ENCODE measurements at regions not wholly inside any gene's neighbourhood (a gene's known extent, or its start where the extent isn't known, plus 50 kb on each side); places are given as distances from the start of the nearest gene placed in this dataset.

GRCh38 chr3:181173227-181173626 lies 183.7 kb upstream of the DNAJC19 start:
- Histone ChIP-seq H3K4me3 (no peak overlapping the region), H3K4me1 (ENCODE audit: control insufficient read depth in 5 of 5, insufficient read depth in 5 of 5, low read length in 5 of 5) (no peaks in the 10 kb centered on the region), H3K36me3 (ENCODE audit: control insufficient read depth in 4 of 4, insufficient read depth in 4 of 4, low read length in 4 of 4) (no peaks in the 10 kb centered on the region), H3K9me3 (ENCODE audit: control insufficient read depth in 4 of 4, insufficient read depth in 3 of 4, low read length in 3 of 4) (no peaks in the 10 kb centered on the region), H3K9ac (ENCODE audit: insufficient read depth in 1 of 2, low read length in 2 of 2) (no peak overlapping the region), H3K27me3 (ENCODE audit: control insufficient read depth in 3 of 3, insufficient read depth in 3 of 3, low read length in 2 of 3) (no peaks in the 10 kb centered on the region), H3K27ac (ENCODE audit: low read depth in 1 of 2, low read length in 1 of 2) (no peak overlapping the region)
- 51 to 72% methylated on average over 5 of the region's 5 CpGs for WGBS, 2 donors
- no peak for TF ChIP-seq CTCF (IDR thresholded peaks at IDR 0.05; ENCODE audit: control extremely low read depth, extremely low read depth)
- ATAC-seq (ENCODE audit: insufficient read depth, low FRiP score) (no peak), DNase-seq (no peak)

- no peak overlapping the region for H3K27ac ChIP-seq (ENCODE audit: low read depth in 1 of 2, low read length in 1 of 2)
Measured at GRCh38 chr3:181134873-181135272, 145.3 kb upstream of the DNAJC19 start.

GRCh38 chr3:181133832-181134231 lies 144.3 kb upstream of the DNAJC19 start:
- Histone ChIP-seq H3K9ac (ENCODE audit: insufficient read depth in 1 of 2, low read length in 2 of 2) (no peak overlapping the region), H3K27ac (ENCODE audit: low read depth in 1 of 2, low read length in 1 of 2) (no peak overlapping the region), H3K4me1 (ENCODE audit: control insufficient read depth in 5 of 5, insufficient read depth in 5 of 5, low read length in 5 of 5) (no peaks in the 10 kb centered on the region), H3K4me3 (no peak overlapping the region), H3K36me3 (ENCODE audit: control insufficient read depth in 4 of 4, insufficient read depth in 4 of 4, low read length in 4 of 4) (no peaks in the 10 kb centered on the region), H3K9me3 (ENCODE audit: control insufficient read depth in 4 of 4, insufficient read depth in 3 of 4, low read length in 3 of 4) (no peaks in the 10 kb centered on the region), H3K27me3 (ENCODE audit: control insufficient read depth in 3 of 3, insufficient read depth in 3 of 3, low read length in 2 of 3) (no peaks in the 10 kb centered on the region)
- no peak for TF ChIP-seq CTCF (IDR thresholded peaks at IDR 0.05; ENCODE audit: control extremely low read depth, extremely low read depth)
- DNase-seq (no peak), ATAC-seq (ENCODE audit: insufficient read depth, low FRiP score) (no peak)

More at GRCh38 chr3:181134873-181135272, 145.3 kb upstream of the DNAJC19 start:
- ATAC-seq (ENCODE audit: insufficient read depth, low FRiP score) (no peak), DNase-seq (no peak)
- no peaks in the 10 kb centered on the region for H3K4me1 ChIP-seq (ENCODE audit: control insufficient read depth in 5 of 5, insufficient read depth in 5 of 5, low read length in 5 of 5)
- H3K4me3 ChIP-seq: no peak overlapping the region
- H3K36me3 ChIP-seq (ENCODE audit: control insufficient read depth in 4 of 4, insufficient read depth in 4 of 4, low read length in 4 of 4): no peaks in the 10 kb centered on the region
- H3K9me3 ChIP-seq (ENCODE audit: control insufficient read depth in 4 of 4, insufficient read depth in 3 of 4, low read length in 3 of 4): no peaks in the 10 kb centered on the region
- no peaks in the 10 kb centered on the region for H3K27me3 ChIP-seq (ENCODE audit: control insufficient read depth in 3 of 3, insufficient read depth in 3 of 3, low read length in 2 of 3)
- no peak for TF ChIP-seq CTCF (IDR thresholded peaks at IDR 0.05; ENCODE audit: control extremely low read depth, extremely low read depth)
- no peak overlapping the region for H3K9ac ChIP-seq (ENCODE audit: insufficient read depth in 1 of 2, low read length in 2 of 2)

GRCh38 chr3:181105646-181106045 lies 116.1 kb upstream of the DNAJC19 start:
- Histone ChIP-seq H3K4me1 (ENCODE audit: control insufficient read depth in 5 of 5, insufficient read depth in 5 of 5, low read length in 5 of 5) (no peaks in the 10 kb centered on the region), H3K9ac (ENCODE audit: insufficient read depth in 1 of 2, low read length in 2 of 2) (no peak overlapping the region), H3K36me3 (ENCODE audit: control insufficient read depth in 4 of 4, insufficient read depth in 4 of 4, low read length in 4 of 4) (no peaks in the 10 kb centered on the region), H3K4me3 (no peak overlapping the region), H3K9me3 (ENCODE audit: control insufficient read depth in 4 of 4, insufficient read depth in 3 of 4, low read length in 3 of 4) (peaks cover 0 to 3% (median 0%) of the 10 kb centered on the region in 4 donors), H3K27ac (ENCODE audit: low read depth in 1 of 2, low read length in 1 of 2) (no peak overlapping the region), H3K27me3 (ENCODE audit: control insufficient read depth in 3 of 3, insufficient read depth in 3 of 3, low read length in 2 of 3) (no peaks in the 10 kb centered on the region)
- ATAC-seq (ENCODE audit: insufficient read depth, low FRiP score) (no peak), DNase-seq (no peak)
- no peak for TF ChIP-seq CTCF (IDR thresholded peaks at IDR 0.05; ENCODE audit: control extremely low read depth, extremely low read depth)
- 53 to 73% methylated on average over 3 of the region's 3 CpGs for WGBS, 2 donors

Measured in lung (tissue), 11 donors.